ENCODE measurements at regions not wholly inside any gene's neighbourhood (a gene's known extent, or its start where the extent isn't known, plus 50 kb on each side); places are given as distances from the start of the nearest gene placed in this dataset.

- TF ChIP-seq EZH2phosphoT487 (conservative IDR thresholded peaks at IDR 0.05; ENCODE audit: low read length) (no peak), CTCF (IDR thresholded peaks at IDR 0.05; ENCODE audit: insufficient read depth, low read length, poor library complexity, severe bottlenecking) (no peak)
- Histone ChIP-seq H4K20me1 (ENCODE audit: low read depth, low read length) (no peaks in the 10 kb centered on the region), H3K27ac (ENCODE audit: low read depth, low read length) (no peak overlapping the region), H3K9ac (ENCODE audit: low read length) (no peak overlapping the region), H3K9me3 (ENCODE audit: insufficient read depth, low read length) (no peaks in the 10 kb centered on the region), H3K4me2 (ENCODE audit: low read depth, low read length, poor library complexity, severe bottlenecking) (no peak overlapping the region), H3K79me2 (ENCODE audit: insufficient read depth, low read length) (no peaks in the 10 kb centered on the region), H3F3A (ENCODE audit: insufficient read depth) (no peaks in the 10 kb centered on the region), H3K36me3 (ENCODE audit: low read length) (no peaks in the 10 kb centered on the region), H3K27me3 (ENCODE audit: low read length) (no peaks in the 10 kb centered on the region), H3K4me3 (ENCODE audit: insufficient read depth, low read length, poor library complexity, severe bottlenecking) (no peak overlapping the region), H3K9me2 (replicated peaks; ENCODE audit: insufficient read depth, low read length) (no peaks in the 10 kb centered on the region), H2AFZ (ENCODE audit: low read depth, low read length, severe bottlenecking) (no peak overlapping the region)
These were observed 215.4 kb upstream of the ZC3H12A start for GRCh38 chr1:37259019-37259418.

GRCh38 chr1:37261129-37261528 lies 213.3 kb upstream of the ZC3H12A start:
- H4K20me1 ChIP-seq (ENCODE audit: low read depth, low read length): no peaks in the 10 kb centered on the region
- no peak overlapping the region for H3K27ac ChIP-seq (ENCODE audit: low read depth, low read length)
- TF ChIP-seq CTCF (IDR thresholded peaks at IDR 0.05; ENCODE audit: insufficient read depth, low read length, poor library complexity, severe bottlenecking) (no peak), EZH2phosphoT487 (conservative IDR thresholded peaks at IDR 0.05; ENCODE audit: low read length) (no peak)
- H3K36me3 ChIP-seq (ENCODE audit: low read length): no peaks in the 10 kb centered on the region
- H3K9me2 ChIP-seq (replicated peaks; ENCODE audit: insufficient read depth, low read length): no peaks in the 10 kb centered on the region
- H3K9me3 ChIP-seq (ENCODE audit: insufficient read depth, low read length): no peaks in the 10 kb centered on the region
- no peaks in the 10 kb centered on the region for H3F3A ChIP-seq (ENCODE audit: insufficient read depth)
- no peaks in the 10 kb centered on the region for H3K79me2 ChIP-seq (ENCODE audit: insufficient read depth, low read length)
- no peak overlapping the region for H3K9ac ChIP-seq (ENCODE audit: low read length)
- H2AFZ ChIP-seq (ENCODE audit: low read depth, low read length, severe bottlenecking): no peak overlapping the region
- no peak overlapping the region for H3K4me3 ChIP-seq (ENCODE audit: insufficient read depth, low read length, poor library complexity, severe bottlenecking)
- no peak overlapping the region for H3K4me2 ChIP-seq (ENCODE audit: low read depth, low read length, poor library complexity, severe bottlenecking)
- H3K27me3 ChIP-seq (ENCODE audit: low read length): no peaks in the 10 kb centered on the region

GRCh38 chr1:37262439-37263170 lies 211.8 kb upstream of the ZC3H12A start:
- H3K79me2 ChIP-seq (ENCODE audit: insufficient read depth, low read length): no peaks in the 10 kb centered on the region
- no peaks in the 10 kb centered on the region for H3F3A ChIP-seq (ENCODE audit: insufficient read depth)
- H4K20me1 ChIP-seq (ENCODE audit: low read depth, low read length): no peaks in the 10 kb centered on the region
- H2AFZ ChIP-seq (ENCODE audit: low read depth, low read length, severe bottlenecking): no peak overlapping the region
- no peak overlapping the region for H3K4me3 ChIP-seq (ENCODE audit: insufficient read depth, low read length, poor library complexity, severe bottlenecking)
- no peak overlapping the region for H3K27ac ChIP-seq (ENCODE audit: low read depth, low read length)
- no peak overlapping the region for H3K4me2 ChIP-seq (ENCODE audit: low read depth, low read length, poor library complexity, severe bottlenecking)
- no peaks in the 10 kb centered on the region for H3K36me3 ChIP-seq (ENCODE audit: low read length)
- no peaks in the 10 kb centered on the region for H3K27me3 ChIP-seq (ENCODE audit: low read length)
- H3K9ac ChIP-seq (ENCODE audit: low read length): no peak overlapping the region
- no peaks in the 10 kb centered on the region for H3K9me3 ChIP-seq (ENCODE audit: insufficient read depth, low read length)
- TF ChIP-seq CTCF (IDR thresholded peaks at IDR 0.05; ENCODE audit: insufficient read depth, low read length, poor library complexity, severe bottlenecking) (no peak), EZH2phosphoT487 (conservative IDR thresholded peaks at IDR 0.05; ENCODE audit: low read length) (no peak)
- no peaks in the 10 kb centered on the region for H3K9me2 ChIP-seq (replicated peaks; ENCODE audit: insufficient read depth, low read length)

All from SU-DHL-6 (cell line).